ENCODE measurements at regions not wholly inside any gene's neighbourhood (a gene's known extent, or its start where the extent isn't known, plus 50 kb on each side); places are given as distances from the start of the nearest gene placed in this dataset.

DNA sequence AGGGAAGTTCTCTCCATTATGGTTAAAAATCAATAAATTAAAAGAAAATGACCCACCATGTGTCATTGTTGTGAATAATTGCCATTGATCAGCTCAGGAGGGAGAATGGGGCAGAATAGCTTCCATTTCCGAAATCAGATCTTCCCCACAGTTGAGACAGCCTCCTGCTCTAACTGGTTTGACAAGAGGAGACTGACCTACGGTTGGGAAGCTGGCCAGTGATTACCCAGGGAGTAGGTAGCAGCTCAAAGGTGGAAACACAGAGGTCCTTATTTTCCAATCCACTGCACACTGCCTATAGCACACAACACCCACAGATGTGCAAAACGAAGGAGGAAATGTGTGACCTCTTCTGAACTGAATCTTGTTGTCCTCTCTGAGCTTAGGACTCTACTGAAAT is 69.0 kb upstream of the DAPK1 start:
- TF ChIP-seq, protein P1, sequence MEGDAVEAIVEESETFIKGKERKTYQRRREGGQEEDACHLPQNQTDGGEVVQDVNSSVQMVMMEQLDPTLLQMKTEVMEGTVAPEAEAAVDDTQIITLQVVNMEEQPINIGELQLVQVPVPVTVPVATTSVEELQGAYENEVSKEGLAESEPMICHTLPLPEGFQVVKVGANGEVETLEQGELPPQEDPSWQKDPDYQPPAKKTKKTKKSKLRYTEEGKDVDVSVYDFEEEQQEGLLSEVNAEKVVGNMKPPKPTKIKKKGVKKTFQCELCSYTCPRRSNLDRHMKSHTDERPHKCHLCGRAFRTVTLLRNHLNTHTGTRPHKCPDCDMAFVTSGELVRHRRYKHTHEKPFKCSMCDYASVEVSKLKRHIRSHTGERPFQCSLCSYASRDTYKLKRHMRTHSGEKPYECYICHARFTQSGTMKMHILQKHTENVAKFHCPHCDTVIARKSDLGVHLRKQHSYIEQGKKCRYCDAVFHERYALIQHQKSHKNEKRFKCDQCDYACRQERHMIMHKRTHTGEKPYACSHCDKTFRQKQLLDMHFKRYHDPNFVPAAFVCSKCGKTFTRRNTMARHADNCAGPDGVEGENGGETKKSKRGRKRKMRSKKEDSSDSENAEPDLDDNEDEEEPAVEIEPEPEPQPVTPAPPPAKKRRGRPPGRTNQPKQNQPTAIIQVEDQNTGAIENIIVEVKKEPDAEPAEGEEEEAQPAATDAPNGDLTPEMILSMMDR (conservative IDR thresholded peaks at IDR 0.05; ENCODE audit: low read depth in 2 of 2), result no peak
- TF ChIP-seq, protein P2, sequence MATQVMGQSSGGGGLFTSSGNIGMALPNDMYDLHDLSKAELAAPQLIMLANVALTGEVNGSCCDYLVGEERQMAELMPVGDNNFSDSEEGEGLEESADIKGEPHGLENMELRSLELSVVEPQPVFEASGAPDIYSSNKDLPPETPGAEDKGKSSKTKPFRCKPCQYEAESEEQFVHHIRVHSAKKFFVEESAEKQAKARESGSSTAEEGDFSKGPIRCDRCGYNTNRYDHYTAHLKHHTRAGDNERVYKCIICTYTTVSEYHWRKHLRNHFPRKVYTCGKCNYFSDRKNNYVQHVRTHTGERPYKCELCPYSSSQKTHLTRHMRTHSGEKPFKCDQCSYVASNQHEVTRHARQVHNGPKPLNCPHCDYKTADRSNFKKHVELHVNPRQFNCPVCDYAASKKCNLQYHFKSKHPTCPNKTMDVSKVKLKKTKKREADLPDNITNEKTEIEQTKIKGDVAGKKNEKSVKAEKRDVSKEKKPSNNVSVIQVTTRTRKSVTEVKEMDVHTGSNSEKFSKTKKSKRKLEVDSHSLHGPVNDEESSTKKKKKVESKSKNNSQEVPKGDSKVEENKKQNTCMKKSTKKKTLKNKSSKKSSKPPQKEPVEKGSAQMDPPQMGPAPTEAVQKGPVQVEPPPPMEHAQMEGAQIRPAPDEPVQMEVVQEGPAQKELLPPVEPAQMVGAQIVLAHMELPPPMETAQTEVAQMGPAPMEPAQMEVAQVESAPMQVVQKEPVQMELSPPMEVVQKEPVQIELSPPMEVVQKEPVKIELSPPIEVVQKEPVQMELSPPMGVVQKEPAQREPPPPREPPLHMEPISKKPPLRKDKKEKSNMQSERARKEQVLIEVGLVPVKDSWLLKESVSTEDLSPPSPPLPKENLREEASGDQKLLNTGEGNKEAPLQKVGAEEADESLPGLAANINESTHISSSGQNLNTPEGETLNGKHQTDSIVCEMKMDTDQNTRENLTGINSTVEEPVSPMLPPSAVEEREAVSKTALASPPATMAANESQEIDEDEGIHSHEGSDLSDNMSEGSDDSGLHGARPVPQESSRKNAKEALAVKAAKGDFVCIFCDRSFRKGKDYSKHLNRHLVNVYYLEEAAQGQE (IDR thresholded peaks at IDR 0.05; ENCODE audit: unreplicated experiment), result no peak
- TF ChIP-seq POLR2AphosphoS5 (IDR thresholded peaks at IDR 0.05; ENCODE audit: low read depth) (no peak), CREB1 (CRISPR knock-in tag; IDR thresholded peaks at IDR 0.05; ENCODE audit: low read depth) (no peak), EZH2 (IDR thresholded peaks at IDR 0.05; ENCODE audit: low read depth, unreplicated experiment) (no peak), EZH2phosphoT487 (IDR thresholded peaks at IDR 0.05; ENCODE audit: unreplicated experiment) (no peak), NANOG (IDR thresholded peaks at IDR 0.05; ENCODE audit: borderline replicate concordance) (no peak), ZNF114 (CRISPR knock-in tag; IDR thresholded peaks at IDR 0.05) (no peak), JUNB (IDR thresholded peaks at IDR 0.05; ENCODE audit: unreplicated experiment) (no peak)
- TF ChIP-seq, protein P3, sequence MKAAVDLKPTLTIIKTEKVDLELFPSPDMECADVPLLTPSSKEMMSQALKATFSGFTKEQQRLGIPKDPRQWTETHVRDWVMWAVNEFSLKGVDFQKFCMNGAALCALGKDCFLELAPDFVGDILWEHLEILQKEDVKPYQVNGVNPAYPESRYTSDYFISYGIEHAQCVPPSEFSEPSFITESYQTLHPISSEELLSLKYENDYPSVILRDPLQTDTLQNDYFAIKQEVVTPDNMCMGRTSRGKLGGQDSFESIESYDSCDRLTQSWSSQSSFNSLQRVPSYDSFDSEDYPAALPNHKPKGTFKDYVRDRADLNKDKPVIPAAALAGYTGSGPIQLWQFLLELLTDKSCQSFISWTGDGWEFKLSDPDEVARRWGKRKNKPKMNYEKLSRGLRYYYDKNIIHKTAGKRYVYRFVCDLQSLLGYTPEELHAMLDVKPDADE (IDR thresholded peaks at IDR 0.05), result no peak
